T47D (cell line): ENCODE measurements at regions not wholly inside any gene's neighbourhood (a gene's known extent, or its start where the extent isn't known, plus 50 kb on each side); places are given as distances from the start of the nearest gene placed in this dataset.

Experiments
- DNase-seq, 2 experiments: peaks; one replicate each; pipeline versions ENCODE4 v3.0.0 to v3.0.0-alpha.2; 2011 to 2012; ENCODE audit warnings: low read depth in 1 of 2, low spot score in 1 of 2
- JUND ChIP-seq: IDR thresholded peaks from 2 replicates; pipeline ENCODE4 v1.6.1; 2012; ENCODE audit warnings: low read depth
- in situ Hi-C: cut with HindIII; loops from 2 replicates; pipeline ENCODE4 v1.10.0; 2016; ENCODE audit warnings: low sequenced_read_pairs, low pct_unique_long_range_greater_than_20kb

DNA sequence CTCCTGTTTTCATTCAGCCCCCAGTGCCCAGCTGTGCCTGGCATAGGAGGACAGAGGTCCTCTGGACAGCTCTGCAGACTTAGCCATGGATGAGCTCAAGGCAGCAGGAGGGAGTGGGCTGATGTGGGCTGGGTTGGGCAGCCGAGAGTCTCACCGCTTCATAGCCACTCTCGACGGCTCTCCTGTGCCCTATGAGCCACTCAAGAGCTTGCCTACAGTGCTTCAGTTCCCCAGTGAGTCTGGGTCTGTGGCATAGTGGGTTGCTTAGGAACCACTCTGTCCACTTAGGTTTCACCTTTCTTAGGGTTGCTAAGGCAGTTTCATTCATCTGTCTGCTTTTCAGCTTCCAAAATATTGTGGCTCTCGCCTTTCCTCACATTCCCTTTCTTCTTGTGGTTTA lies 296.8 kb downstream of the ICE1 start:
- no peak for DNase-seq
- in situ Hi-C loops, result no loop called here
- no peak for TF ChIP-seq JUND

DNA sequence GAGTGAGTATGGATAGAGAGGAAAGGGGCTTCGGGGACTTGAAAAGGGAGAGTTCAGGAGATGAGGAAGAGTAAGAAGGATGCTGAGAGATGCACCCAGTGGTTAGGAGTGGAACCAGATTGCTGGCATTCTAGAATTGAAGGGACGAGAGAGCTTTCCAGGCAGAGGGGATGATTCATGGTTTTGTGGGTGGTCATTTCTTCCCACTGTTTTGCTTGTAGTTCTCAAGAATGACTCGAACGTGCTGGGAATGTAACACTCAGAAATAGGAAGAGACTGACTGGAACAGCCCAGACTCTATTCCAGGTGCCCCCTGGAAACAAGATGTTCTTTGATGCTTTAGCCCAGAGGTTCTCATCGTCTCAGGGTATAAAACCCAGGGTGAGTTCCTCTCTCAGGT lies 294.2 kb downstream of the ICE1 start:
- TF ChIP-seq JUND, result no peak
- in situ Hi-C loops, result no loop called here
- DNase-seq, result no peak

DNA sequence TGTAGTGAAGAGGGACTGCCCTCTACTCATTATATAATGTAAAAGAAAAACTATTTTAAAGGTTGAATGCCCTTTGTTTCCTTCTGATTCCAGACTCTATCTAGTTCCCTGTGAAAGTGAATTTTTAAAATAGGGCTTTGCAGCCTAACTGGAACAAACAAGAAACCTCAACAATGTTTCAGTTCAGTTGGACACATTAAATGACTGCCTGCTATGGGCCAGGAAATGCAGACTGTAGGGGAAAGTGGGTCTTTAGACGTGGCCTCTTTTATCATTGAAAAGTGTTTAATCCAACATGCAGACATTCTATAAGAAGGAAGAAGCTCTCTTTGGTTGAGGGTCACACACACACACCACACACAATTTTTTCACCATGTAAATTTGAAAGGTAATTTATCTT lies 289.1 kb downstream of the ICE1 start:
- in situ Hi-C loops, result no loop called here
- no peak for DNase-seq
- no peak for TF ChIP-seq JUND

DNA sequence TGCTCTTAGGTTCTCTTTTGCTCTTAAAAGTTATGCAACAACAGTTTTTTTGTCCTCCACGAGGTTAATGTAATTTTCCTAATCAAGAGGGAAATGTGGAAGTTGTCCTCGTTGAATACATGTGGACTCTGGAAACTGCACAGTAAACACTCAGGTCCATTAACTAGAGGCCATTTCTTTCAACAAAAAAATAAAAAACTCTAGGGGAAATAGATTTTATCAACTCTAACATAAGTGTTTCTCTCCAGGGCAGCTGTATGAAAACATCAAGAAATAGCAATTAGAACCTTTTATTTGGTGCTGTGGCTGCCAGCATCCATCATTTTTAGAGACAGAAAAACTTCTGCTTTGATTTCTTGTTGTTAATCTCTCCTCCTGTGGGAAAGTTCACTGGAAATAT lies 288.6 kb downstream of the ICE1 start:
- in situ Hi-C loops, result no loop called here
- no peak for DNase-seq
- TF ChIP-seq JUND, result no peak

DNA sequence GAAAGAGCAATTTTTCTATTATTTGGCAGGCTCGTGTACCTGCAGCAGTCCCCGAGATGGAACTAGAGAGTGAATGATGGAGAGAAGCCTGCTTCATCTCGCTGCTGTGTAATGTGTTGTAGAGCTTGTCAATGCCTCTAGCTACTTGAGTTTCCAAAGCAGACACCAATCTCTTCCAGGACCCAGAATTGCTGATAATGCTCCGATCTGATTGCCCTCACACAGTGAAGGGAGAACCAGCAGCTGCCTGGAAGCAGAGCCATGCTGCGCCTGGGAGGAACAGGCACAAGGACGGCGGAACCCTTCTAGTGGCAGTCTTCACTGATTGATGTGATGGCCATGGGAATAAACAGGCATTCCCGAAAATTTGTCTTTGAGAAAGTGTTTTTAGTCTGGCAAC lies 288.0 kb downstream of the ICE1 start:
- TF ChIP-seq JUND, result no peak
- no peak for DNase-seq
- in situ Hi-C loops, result no loop called here

DNA sequence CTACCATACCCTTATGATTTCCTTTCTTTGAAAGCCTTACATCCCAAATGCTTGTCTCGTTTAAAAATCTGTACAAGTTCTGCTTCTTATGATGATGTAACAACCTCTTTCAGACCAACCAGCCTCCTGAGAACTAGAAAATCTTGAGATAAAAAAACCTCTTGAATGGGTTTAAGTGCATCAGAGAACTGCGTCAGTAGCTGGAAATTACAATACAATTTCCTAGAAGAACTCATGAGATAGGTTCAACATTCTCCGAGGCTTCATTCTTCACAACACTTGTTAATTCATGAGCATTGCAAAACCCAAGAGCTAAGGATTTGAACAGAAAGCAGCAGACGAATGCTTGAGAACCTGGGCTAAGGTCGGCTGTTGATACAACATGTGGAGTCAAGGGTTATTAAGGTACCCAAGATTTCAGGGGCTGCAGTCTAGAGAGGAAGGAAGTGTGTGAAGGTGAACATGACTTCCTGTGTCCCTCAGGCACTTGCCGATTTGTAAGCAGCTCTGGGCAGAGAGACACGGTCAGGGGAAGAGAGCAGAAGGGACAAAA lies 286.0 kb downstream of the ICE1 start:
- TF ChIP-seq JUND, result no peak
- no peak for DNase-seq
- in situ Hi-C loops, result no loop called here

DNA sequence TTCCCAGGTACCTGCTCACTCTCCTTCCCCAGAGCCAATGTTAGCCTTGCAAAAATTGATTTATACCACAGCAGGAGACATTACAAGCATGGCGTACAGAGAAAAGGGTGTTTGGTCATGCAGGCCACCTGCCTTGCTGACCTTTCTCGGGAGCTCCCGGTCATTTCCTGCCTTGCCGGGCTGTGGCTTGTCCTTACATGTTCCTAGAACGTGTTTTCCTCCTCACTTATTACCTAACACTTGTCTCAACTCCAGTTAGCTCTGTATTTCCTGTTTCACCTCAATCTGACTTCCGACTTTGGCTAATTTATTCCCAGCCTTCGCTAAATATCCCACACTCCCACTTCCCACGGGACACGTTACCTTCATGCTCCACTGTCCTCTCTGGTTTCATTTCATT lies 282.5 kb downstream of the ICE1 start:
- in situ Hi-C loops, result no loop called here
- no peak for TF ChIP-seq JUND
- peak in 1 of 2 experiments; percentile 53 for DNase-seq

DNA sequence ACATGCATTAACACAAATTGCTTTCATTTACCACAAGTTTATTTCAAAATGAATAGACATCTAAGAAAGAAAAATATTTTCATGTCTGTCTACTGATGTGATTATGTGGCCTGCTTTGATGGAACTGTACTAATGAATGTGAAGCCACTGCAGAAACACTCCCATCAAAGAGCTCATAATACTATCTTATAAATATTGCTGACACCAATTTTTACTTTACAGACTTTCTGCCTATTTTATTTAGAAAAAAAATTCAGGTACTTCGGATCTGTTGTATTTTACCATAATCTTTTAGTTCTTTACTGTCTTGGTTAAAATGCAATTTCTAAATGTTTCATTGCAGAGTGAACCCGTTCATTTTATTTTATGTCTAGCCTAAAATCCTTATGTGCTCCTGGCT lies 281.9 kb downstream of the ICE1 start:
- TF ChIP-seq JUND, result no peak
- DNase-seq, result no peak
- in situ Hi-C loops, result no loop called here

DNA sequence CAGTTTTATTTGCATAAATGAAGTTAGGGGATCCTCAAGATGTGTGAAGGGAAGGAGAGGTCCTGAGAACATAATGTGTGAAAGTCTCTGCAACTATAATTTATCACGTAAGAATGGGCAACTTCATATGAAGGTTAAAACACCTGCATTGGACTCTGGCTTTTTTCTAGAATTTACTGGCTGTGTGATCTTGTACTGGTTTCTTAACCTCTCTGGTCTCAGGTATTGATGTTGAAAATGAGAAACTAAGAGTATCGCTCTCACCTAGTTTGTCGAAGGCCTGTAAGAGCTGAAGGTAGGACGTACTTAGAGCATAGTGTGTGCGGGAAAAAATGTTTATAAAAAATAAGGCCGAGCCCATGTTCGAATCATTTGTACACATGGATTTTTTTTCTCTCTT lies 280.5 kb downstream of the ICE1 start:
- DNase-seq, result no peak
- TF ChIP-seq JUND, result no peak
- in situ Hi-C loops, result no loop called here

DNA sequence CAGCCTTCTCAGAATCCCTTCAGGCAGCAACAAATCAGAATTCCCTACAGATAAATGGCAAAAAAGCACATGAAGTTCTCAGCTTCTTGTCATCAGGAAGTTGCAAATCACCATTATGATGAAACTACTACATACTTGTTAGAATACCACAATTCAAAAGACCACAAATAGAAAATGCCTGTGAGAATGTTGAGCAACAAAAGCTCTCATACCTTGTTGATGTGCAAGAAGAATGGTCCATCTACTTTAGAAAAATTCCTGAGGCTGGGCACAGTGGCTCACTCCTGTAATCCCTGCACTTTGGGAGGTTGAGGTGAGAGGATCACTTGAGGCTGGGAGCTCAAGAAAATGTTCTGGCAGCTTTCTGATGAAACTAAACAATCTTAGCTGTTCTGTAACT lies 278.1 kb downstream of the ICE1 start:
- DNase-seq, result no peak
- in situ Hi-C loops, result no loop called here
- no peak for TF ChIP-seq JUND

DNA sequence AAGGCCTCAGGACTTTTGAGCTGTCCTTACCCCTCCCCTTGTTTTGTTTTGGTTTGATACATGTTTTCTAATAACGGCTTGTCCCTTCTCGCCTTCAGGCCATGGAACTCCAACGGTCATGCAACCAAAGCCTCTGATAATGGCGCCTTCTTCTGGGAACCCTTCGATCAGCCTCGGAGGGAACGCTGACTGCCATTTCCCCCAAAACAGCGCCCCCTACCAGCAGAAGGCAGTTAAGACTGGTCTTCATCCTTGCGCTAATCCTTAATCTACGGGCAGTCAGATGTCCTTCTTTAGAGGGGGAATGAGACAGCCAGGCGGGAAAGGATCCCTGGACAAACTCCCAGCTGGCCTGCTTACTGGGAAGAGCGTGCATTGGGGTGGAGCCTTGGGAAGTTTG lies 276.6 kb downstream of the ICE1 start:
- peak in 1 of 2 experiments; percentile 15 for DNase-seq
- in situ Hi-C loops, result no loop called here
- TF ChIP-seq JUND, result no peak

DNA sequence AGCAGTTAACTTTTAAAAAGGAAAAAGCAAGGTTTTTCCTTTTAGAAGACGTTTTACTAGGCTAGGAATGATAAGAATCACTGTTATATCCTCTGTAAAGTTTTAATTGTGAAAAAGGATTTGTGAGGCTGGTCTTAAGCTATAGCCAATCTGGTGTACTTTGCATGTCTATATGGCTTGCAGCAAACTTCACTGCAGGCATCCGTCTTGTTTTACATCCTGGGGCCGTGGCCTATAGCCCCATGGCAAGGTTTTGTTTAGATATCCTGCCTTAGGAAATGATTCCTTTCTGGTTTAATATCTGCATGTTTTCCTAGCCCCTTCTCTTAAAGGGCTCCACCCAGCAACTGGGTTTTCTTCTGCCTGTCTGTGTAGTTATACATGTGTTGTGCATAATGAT lies 272.8 kb downstream of the ICE1 start:
- no peak for DNase-seq
- in situ Hi-C loops, result no loop called here
- no peak for TF ChIP-seq JUND

DNA sequence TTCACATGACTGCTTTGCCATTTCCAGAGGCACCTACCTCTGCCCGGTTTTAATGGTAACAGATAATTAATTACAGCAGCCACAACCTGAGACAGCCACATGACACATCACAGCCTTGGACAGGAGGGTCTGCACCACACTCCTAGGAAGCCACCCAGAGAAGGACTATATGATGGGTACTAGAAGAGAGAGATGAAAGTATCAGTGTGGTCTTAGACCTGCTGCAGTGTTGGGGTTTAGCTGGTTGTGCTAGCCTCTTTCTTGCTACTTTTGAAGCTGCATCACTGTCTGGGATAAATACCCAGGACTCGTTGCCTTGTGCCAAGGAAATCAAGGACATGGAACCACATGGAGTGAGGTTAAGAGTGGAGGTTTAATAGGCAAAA lies 266.4 kb downstream of the ICE1 start:
- no peak for TF ChIP-seq JUND
- in situ Hi-C loops, result no loop called here
- DNase-seq, result no peak

DNA sequence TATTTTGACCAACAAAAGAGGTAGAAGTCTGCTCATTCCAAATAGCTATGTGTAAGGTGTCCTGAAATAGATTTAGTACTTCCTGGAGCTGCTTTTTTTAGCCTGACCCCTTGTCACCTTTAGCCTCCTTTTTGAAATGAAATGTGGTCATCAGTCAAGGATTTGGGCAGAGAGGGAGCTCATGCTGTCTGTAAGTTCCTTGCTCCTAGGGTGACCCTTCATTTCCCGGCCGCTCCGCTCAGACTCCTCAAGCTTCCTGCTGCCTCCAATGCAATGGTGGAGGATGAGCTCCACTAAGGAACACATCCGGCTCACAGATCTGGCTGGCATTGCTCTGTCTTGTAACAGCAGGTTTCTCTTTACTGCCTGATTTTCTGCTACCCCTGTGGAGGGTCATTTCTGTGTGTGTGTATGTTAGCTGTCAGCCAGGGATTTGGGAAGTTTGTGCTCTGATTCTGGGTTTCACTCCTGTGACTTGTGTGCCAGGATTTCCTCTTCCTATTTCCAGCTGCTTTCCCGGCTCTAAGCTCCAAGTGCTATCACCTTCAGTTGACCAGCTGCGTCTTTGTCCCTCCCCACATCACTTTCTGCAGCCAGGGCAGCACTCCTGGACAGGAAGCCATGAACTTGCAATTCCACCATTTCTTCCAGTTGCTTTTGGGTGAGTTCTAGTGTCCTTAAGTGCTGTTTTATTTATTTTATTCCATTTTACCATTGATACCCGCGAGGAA lies 265.9 kb downstream of the ICE1 start:
- in situ Hi-C loops, result no loop called here
- no peak for TF ChIP-seq JUND
- no peak for DNase-seq
